SK-N-SH (cell line): ENCODE measurements at regions not wholly inside any gene's neighbourhood (a gene's known extent, or its start where the extent isn't known, plus 50 kb on each side); places are given as distances from the start of the nearest gene placed in this dataset.

Source experiments
- EP300 ChIP-seq, 2 experiments: IDR thresholded peaks; 2 replicates each; pipeline versions ENCODE4 v1.4.0 to v1.6.1; 2012; ENCODE audit warnings: borderline replicate concordance in 1 of 2, low read depth in 1 of 2, low read length in 1 of 2
- MAX ChIP-seq: IDR thresholded peaks from 2 replicates; pipeline ENCODE4 v1.4.0; 2012; ENCODE audit warnings: low read depth
- MXI1 ChIP-seq: IDR thresholded peaks from 2 replicates; pipeline ENCODE4 v1.6.1; 2012; ENCODE audit warnings: mild to moderate bottlenecking, low read depth, low read length, improper control_type of control experiment
- TAF1 ChIP-seq: IDR thresholded peaks from 2 replicates; pipeline ENCODE4 v1.6.1; 2012; ENCODE audit warnings: low read depth, mild to moderate bottlenecking, low read length, moderate library complexity, borderline replicate concordance
- TCF12 ChIP-seq: IDR thresholded peaks from 2 replicates; pipeline ENCODE4 v1.4.0; 2012
- YY1 ChIP-seq: IDR thresholded peaks from 2 replicates; pipeline ENCODE4 v1.4.0; 2012; ENCODE audit warnings: low read depth, mild to moderate bottlenecking
- TF ChIP-seq, protein P1 (sequence below): fragments of 200-600 bp; sonication (generic); IDR thresholded peaks from 2 replicates; pipeline ENCODE4 v1.6.1; 2017; ENCODE audit warnings: antibody characterized with exemption, mild to moderate bottlenecking, moderate library complexity
- TF ChIP-seq, protein P2 (sequence below): IDR thresholded peaks from 2 replicates; pipeline ENCODE4 v1.4.0; 2012; ENCODE audit warnings: low read depth, borderline replicate concordance

GRCh38 chr7:98562381-98562823, 54.7 kb upstream of the NPTX2 start:
- TF ChIP-seq MXI1 (no peak), TAF1 (no peak), TCF12 (no peak), YY1 (no peak), MAX (no peak), EP300 (IDR thresholded peaks at IDR 0.05; ENCODE audit: borderline replicate concordance in 1 of 2, low read depth in 1 of 2, low read length in 1 of 2) (no peak)
- TF ChIP-seq, protein P1, sequence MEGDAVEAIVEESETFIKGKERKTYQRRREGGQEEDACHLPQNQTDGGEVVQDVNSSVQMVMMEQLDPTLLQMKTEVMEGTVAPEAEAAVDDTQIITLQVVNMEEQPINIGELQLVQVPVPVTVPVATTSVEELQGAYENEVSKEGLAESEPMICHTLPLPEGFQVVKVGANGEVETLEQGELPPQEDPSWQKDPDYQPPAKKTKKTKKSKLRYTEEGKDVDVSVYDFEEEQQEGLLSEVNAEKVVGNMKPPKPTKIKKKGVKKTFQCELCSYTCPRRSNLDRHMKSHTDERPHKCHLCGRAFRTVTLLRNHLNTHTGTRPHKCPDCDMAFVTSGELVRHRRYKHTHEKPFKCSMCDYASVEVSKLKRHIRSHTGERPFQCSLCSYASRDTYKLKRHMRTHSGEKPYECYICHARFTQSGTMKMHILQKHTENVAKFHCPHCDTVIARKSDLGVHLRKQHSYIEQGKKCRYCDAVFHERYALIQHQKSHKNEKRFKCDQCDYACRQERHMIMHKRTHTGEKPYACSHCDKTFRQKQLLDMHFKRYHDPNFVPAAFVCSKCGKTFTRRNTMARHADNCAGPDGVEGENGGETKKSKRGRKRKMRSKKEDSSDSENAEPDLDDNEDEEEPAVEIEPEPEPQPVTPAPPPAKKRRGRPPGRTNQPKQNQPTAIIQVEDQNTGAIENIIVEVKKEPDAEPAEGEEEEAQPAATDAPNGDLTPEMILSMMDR = no peak
- TF ChIP-seq, protein P2, sequence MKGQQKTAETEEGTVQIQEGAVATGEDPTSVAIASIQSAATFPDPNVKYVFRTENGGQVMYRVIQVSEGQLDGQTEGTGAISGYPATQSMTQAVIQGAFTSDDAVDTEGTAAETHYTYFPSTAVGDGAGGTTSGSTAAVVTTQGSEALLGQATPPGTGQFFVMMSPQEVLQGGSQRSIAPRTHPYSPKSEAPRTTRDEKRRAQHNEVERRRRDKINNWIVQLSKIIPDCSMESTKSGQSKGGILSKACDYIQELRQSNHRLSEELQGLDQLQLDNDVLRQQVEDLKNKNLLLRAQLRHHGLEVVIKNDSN = no peak
